ENCODE measurements at regions not wholly inside any gene's neighbourhood (a gene's known extent, or its start where the extent isn't known, plus 50 kb on each side); places are given as distances from the start of the nearest gene placed in this dataset.

GRCh38 chr10:57015595-57016318 is 654.7 kb upstream of the ZWINT start:
- no peak for DNase-seq (ENCODE audit: low spot score)

GRCh38 chr10:57015187-57015586 is 654.1 kb upstream of the ZWINT start:
- DNase-seq (ENCODE audit: low spot score): no peak

- DNase-seq (ENCODE audit: low spot score): no peak
These were observed 653.7 kb upstream of the ZWINT start for GRCh38 chr10:57014758-57015157.

- DNase-seq (ENCODE audit: low spot score): no peak
These were observed 647.1 kb upstream of the ZWINT start for GRCh38 chr10:57008189-57008588.

GRCh38 chr10:56991591-56992069 is 630.6 kb upstream of the ZWINT start:
- DNase-seq (ENCODE audit: low spot score): no peak

GRCh38 chr10:56975513-56975912 is 614.5 kb upstream of the ZWINT start:
- DNase-seq (ENCODE audit: low spot score): no peak

GRCh38 chr10:56973766-56974165 is 612.7 kb upstream of the ZWINT start:
- no peak for DNase-seq (ENCODE audit: low spot score)

GRCh38 chr10:56943221-56943755 is 582.2 kb upstream of the ZWINT start:
- no peak for DNase-seq (ENCODE audit: low spot score)

- no peak for DNase-seq (ENCODE audit: low spot score)
These were observed 573.5 kb upstream of the ZWINT start for GRCh38 chr10:56934515-56934914.

- DNase-seq (ENCODE audit: low spot score): no peak
These were observed 567.7 kb upstream of the ZWINT start for GRCh38 chr10:56928714-56929113.

- no peak for DNase-seq (ENCODE audit: low spot score)
These were observed 566.6 kb upstream of the ZWINT start for GRCh38 chr10:56927701-56928100.

- no peak for DNase-seq (ENCODE audit: low spot score)
These were observed 559.7 kb upstream of the ZWINT start for GRCh38 chr10:56920601-56921261.

GRCh38 chr10:56912043-56912442 is 551.0 kb upstream of the ZWINT start:
- no peak for DNase-seq (ENCODE audit: low spot score)

- no peak for DNase-seq (ENCODE audit: low spot score)
These were observed 544.0 kb upstream of the ZWINT start for GRCh38 chr10:56905051-56905450.

GRCh38 chr10:56902554-56902953 is 541.5 kb upstream of the ZWINT start:
- no peak for DNase-seq (ENCODE audit: low spot score)

GRCh38 chr10:56895306-56895705 is 534.2 kb upstream of the ZWINT start:
- DNase-seq (ENCODE audit: low spot score): no peak

GRCh38 chr10:56881218-56881617 is 520.2 kb upstream of the ZWINT start:
- no peak for DNase-seq (ENCODE audit: low spot score)

GRCh38 chr10:56880606-56881005 is 519.5 kb upstream of the ZWINT start:
- no peak for DNase-seq (ENCODE audit: low spot score)

GRCh38 chr10:56874950-56875349 is 513.9 kb upstream of the ZWINT start:
- no peak for DNase-seq (ENCODE audit: low spot score)

- DNase-seq (ENCODE audit: low spot score): no peak
These were observed 510.2 kb upstream of the ZWINT start for GRCh38 chr10:56871160-56871668.

GRCh38 chr10:56867236-56867635 is 506.2 kb upstream of the ZWINT start:
- no peak for DNase-seq (ENCODE audit: low spot score)

GRCh38 chr10:56856569-56856968 is 495.5 kb upstream of the ZWINT start:
- no peak for DNase-seq (ENCODE audit: low spot score)

- no peak for DNase-seq (ENCODE audit: low spot score)
These were observed 484.0 kb upstream of the ZWINT start for GRCh38 chr10:56844978-56845529.
